MCF 10A (cell line): ENCODE measurements at regions not wholly inside any gene's neighbourhood (a gene's known extent, or its start where the extent isn't known, plus 50 kb on each side); places are given as distances from the start of the nearest gene placed in this dataset.
A peak's percentile ranks its signal among the peaks of the same experiment; 100 is the strongest.
"Not testable (repeated sequence)": the region's sequence is repeated elsewhere in the genome, so short reads cannot be mapped to it uniquely, and the experiment has no call there.

Experiments
- BruUV-seq: library from RNA; stranded (reverse); fragments of 400-500 nt; replicated peaks from 2 replicates; lab custom pipeline; 2021; lab: Mats Ljungman, UMichigan
- CTCF ChIA-PET: fragments of 300-600 bp; sonication (Branson Sonifier 250); formaldehyde crosslinking; extraction: SDS; loops from one replicate; lab custom pipeline; 2021; ENCODE audit warnings: antibody characterized with exemption, inconsistent platforms; lab: Yijun Ruan, JAX
- POLR2A ChIA-PET: fragments of 300-600, 350-650 bp; sonication (Branson Sonifier 250); formaldehyde crosslinking; extraction: SDS; loops from one replicate; lab custom pipeline; 2020; ENCODE audit warnings: antibody characterized with exemption, inconsistent platforms; lab: Yijun Ruan, JAX
- DNase-seq: peaks from one replicate; pipeline ENCODE4 v3.0.0-alpha.2; 2018; ENCODE audit not compliant: unreplicated experiment
- H3K27ac Mint-ChIP-seq: one replicate; pipeline ENCODE4 v1.8.0; 2022; ENCODE audit warnings: mild to moderate bottlenecking, low read depth, mixed read lengths; ENCODE audit not compliant: unreplicated experiment
- H3K27me3 Mint-ChIP-seq: one replicate; pipeline ENCODE4 v1.8.0; 2022; ENCODE audit warnings: mixed read lengths; ENCODE audit not compliant: insufficient read depth, unreplicated experiment
- H3K36me3 Mint-ChIP-seq: one replicate; pipeline ENCODE4 v1.8.0; 2022; ENCODE audit warnings: mild to moderate bottlenecking, moderate library complexity, mixed read lengths; ENCODE audit not compliant: insufficient read depth, unreplicated experiment
- H3K4me1 Mint-ChIP-seq: one replicate; pipeline ENCODE4 v1.8.0; 2022; ENCODE audit warnings: mixed read lengths; ENCODE audit not compliant: insufficient read depth, unreplicated experiment
- H3K4me3 Mint-ChIP-seq: one replicate; pipeline ENCODE4 v1.8.0; 2022; ENCODE audit warnings: mild to moderate bottlenecking, moderate library complexity, mixed read lengths; ENCODE audit not compliant: unreplicated experiment
- H3K9me3 Mint-ChIP-seq: one replicate; pipeline ENCODE4 v1.8.0; 2022; ENCODE audit warnings: mixed read lengths; ENCODE audit not compliant: unreplicated experiment
- CTCF ChIP-seq: fragments of 200-600 bp; IDR thresholded peaks from one replicate; pipeline ENCODE4 v1.8.0; 2022; ENCODE audit warnings: antibody characterized with exemption, mild to moderate bottlenecking; ENCODE audit not compliant: unreplicated experiment
- intact Hi-C: fragments of 100-400 bp; cut with micrococcal nuclease; formaldehyde crosslinking; loops from 2 replicates; pipeline ENCODE4 v1.14.1; 2022

- ChIA-PET POLR2A (no interaction called here), CTCF (interaction anchor here (0.6 kb wide), 1 partner anchor 339 kb away, joined by 3 read pairs; no protein-coding TSS in a partner anchor)
- intact Hi-C loops, result no loop called here
- Mint-ChIP-seq H3K4me3 (no peak overlapping the region), H3K27ac (no peak overlapping the region), H3K36me3 (no peaks in the 10 kb centered on the region), H3K4me1 (no peaks in the 10 kb centered on the region), H3K27me3 (peaks cover 57% of the 10 kb centered on the region), H3K9me3 (no peaks in the 10 kb centered on the region)
- no TSS peak for BruUV-seq
- DNase-seq, result peak; percentile 47
- no peak for TF ChIP-seq CTCF
Measured at GRCh38 chr11:44472916-44473315, 92.5 kb upstream of the CD82 start.

DNA sequence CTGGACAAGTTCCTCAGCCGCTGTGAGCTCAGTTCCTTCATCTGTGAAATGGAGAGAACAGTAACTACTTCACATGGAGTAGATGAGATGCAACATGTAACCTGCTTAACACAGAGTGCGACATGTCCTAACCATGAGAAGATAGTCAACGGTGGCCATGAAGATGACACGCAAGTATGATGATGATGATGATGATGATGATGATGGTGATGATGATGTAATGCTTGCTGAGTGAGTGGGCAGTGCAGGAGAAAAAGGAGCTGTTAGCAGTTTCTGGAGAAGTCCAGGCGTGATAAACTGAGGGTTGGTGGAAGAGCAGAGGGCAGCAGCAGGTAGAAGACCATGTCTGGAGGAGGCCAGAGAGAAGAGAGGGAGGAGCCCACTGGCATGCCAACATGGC lies 90.8 kb upstream of the CD82 start:
- no peak for TF ChIP-seq CTCF
- no peak for DNase-seq
- intact Hi-C loops, result no loop called here
- ChIA-PET POLR2A (no interaction called here), CTCF (interaction anchor here (0.6 to 1.1 kb wide), 2 partner anchors 19 to 553 kb away, joined by 4 read pairs; no protein-coding TSS in a partner anchor)
- no peak overlapping the region for H3K27ac Mint-ChIP-seq
- no peaks in the 10 kb centered on the region for H3K4me1 Mint-ChIP-seq
- BruUV-seq, result no TSS peak
- H3K4me3 Mint-ChIP-seq, result no peak overlapping the region
- no peaks in the 10 kb centered on the region for H3K9me3 Mint-ChIP-seq
- peaks cover 39% of the 10 kb centered on the region for H3K27me3 Mint-ChIP-seq
- no peaks in the 10 kb centered on the region for H3K36me3 Mint-ChIP-seq

DNA sequence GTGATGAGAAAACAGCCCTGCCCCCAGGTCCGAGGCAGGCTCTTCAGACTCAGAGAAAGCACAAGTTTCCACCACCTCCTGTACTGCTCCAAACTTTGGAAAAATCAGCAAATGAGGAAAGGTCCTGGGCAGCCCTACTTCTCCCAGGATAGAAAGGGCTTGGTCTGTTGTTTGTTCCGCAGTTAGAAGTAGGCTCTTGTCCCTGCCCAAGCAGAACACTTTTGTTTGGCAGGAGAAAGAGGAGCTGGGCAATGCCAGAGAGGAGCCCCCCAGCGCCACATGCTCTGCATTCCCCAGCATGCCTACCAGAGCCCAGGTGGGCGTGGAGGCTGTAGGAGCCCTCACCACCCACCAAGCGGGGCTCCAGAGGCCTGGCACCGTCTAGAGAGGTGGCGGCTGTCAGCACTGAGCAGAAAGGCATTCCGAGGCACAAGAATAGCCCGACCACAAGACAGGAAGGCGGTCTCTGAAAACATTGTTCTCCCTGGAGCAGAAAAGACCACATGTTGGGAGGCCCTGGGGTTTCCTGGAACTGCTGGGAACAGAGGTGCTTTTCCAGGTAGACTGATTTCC lies 90.3 kb upstream of the CD82 start:
- no peak overlapping the region for H3K4me3 Mint-ChIP-seq
- ChIA-PET CTCF (interaction anchor here (1.1 kb wide), 1 partner anchor 19 kb away, joined by 4 read pairs; no protein-coding TSS in a partner anchor), POLR2A (no interaction called here)
- no peak for TF ChIP-seq CTCF
- peaks cover 34% of the 10 kb centered on the region for H3K27me3 Mint-ChIP-seq
- no peaks in the 10 kb centered on the region for H3K4me1 Mint-ChIP-seq
- H3K36me3 Mint-ChIP-seq, result no peaks in the 10 kb centered on the region
- DNase-seq, result no peak
- intact Hi-C loops, result no loop called here
- H3K9me3 Mint-ChIP-seq, result no peaks in the 10 kb centered on the region
- H3K27ac Mint-ChIP-seq, result no peak overlapping the region
- BruUV-seq, result no TSS peak

DNA sequence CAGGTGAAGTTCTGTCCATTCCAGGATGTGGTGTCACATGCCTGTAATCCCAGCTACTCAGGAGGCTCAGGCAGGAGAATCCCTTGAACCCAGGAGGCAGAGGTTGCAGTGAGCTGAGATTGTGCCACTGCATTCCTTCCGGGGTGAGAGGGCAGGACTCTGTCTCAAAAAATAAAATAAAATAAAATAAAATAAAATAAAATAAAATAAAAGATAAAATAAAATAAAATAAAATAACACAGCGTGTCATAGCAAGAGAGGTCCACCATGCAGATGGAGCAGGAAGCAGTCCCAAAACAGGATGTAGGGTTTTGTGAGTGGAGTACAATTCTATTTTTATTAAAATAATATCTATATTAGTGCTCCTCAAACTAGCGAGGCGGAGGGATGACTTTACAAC lies 83.1 kb upstream of the CD82 start:
- H3K27ac Mint-ChIP-seq, H3K36me3 Mint-ChIP-seq, BruUV-seq, intact Hi-C loops, CTCF ChIA-PET, DNase-seq, H3K4me3 Mint-ChIP-seq, H3K9me3 Mint-ChIP-seq, H3K4me1 Mint-ChIP-seq, H3K27me3 Mint-ChIP-seq: not testable (repeated sequence)
- POLR2A ChIA-PET, result interaction anchor here (0.6 kb wide), 1 partner anchor 21 kb away, joined by 3 read pairs; no protein-coding TSS in a partner anchor
